H1 (cell line): ENCODE measurements at regions not wholly inside any gene's neighbourhood (a gene's known extent, or its start where the extent isn't known, plus 50 kb on each side); places are given as distances from the start of the nearest gene placed in this dataset.
A peak's percentile ranks its signal among the peaks of the same experiment; 100 is the strongest.

Experiments used
- CTCF ChIA-PET: fragments of 300-600 bp; sonication (Branson Sonifier 250); formaldehyde crosslinking; loops from one replicate; lab custom pipeline; 2021; ENCODE audit not compliant: partially characterized antibody; lab: Charles Lee
- POLR2A ChIA-PET: fragments of 300-600 bp; sonication (Branson Sonifier 250); formaldehyde crosslinking; loops from one replicate; lab custom pipeline; 2021; ENCODE audit warnings: inconsistent platforms; ENCODE audit not compliant: partially characterized antibody; lab: Charles Lee
- DNase-seq, 2 experiments: peaks; one replicate each; pipeline versions ENCODE4 v3.0.0 to v3.0.0-alpha.2; 2010 to 2022; ENCODE audit warnings: low spot score in 2 of 2, low read depth in 1 of 2, mixed read lengths in 1 of 2
- FAIRE-seq: peaks from 2 replicates; lab custom pipeline; 2011; peaks lifted over from hg19 to GRCh38; lab: Jason Lieb, UNC
- H2AFZ ChIP-seq: 2 replicates; pipeline ENCODE4 v1.8.1; 2012; ENCODE audit warnings: low read length, inconsistent platforms
- H2AK5ac ChIP-seq: 2 replicates; pipeline ENCODE4 v1.6.1; 2013; ENCODE audit warnings: low read depth, low read length
- H2BK120ac ChIP-seq: replicated peaks from 2 replicates; pipeline ENCODE3; 2013; ENCODE audit warnings: low read depth, low read length, inconsistent platforms
- H2BK12ac ChIP-seq: 2 replicates; pipeline ENCODE4 v1.6.1; 2013; ENCODE audit warnings: low read depth, low read length
- H2BK15ac ChIP-seq: 2 replicates; pipeline ENCODE4 v1.6.1; 2013; ENCODE audit warnings: low read length
- H2BK20ac ChIP-seq: 2 replicates; pipeline ENCODE4 v1.6.1; 2013; ENCODE audit warnings: low read length
- H2BK5ac ChIP-seq: 2 replicates; pipeline ENCODE4 v1.6.1; 2013; ENCODE audit warnings: low read depth, low read length
- H3K14ac ChIP-seq: 2 replicates; pipeline ENCODE4 v1.6.1; 2013; ENCODE audit warnings: inconsistent platforms; ENCODE audit not compliant: insufficient read length
- H3K18ac ChIP-seq: 2 replicates; pipeline ENCODE4 v1.6.1; 2013; ENCODE audit warnings: low read length; ENCODE audit errors: extremely low read depth
- H3K23ac ChIP-seq: 2 replicates; pipeline ENCODE4 v1.6.1; 2013; ENCODE audit warnings: inconsistent platforms; ENCODE audit not compliant: insufficient read length
- H3K23me2 ChIP-seq: 2 replicates; pipeline ENCODE4 v1.6.1; 2013; ENCODE audit warnings: low read depth, low read length
- H3K27ac ChIP-seq: 2 replicates; pipeline ENCODE4 v1.6.1; 2011; ENCODE audit warnings: low read depth, low read length, inconsistent platforms
- H3K27me3 ChIP-seq, 4 experiments: replicated peaks in 1 of 4; 1 replicate in 1 of 4; 2 replicates in 3 of 4; pipeline versions ENCODE4 v1.6.1 to v1.8.1; 2011 to 2013; ENCODE audit warnings: low read length in 3 of 4, mild to moderate bottlenecking in 3 of 4, inconsistent platforms in 2 of 4, mixed read lengths in 2 of 4, moderate library complexity in 1 of 4; ENCODE audit not compliant: control insufficient read depth in 3 of 4, insufficient read depth in 3 of 4; ENCODE audit errors: extremely low read depth in 1 of 4
- H3K36me3 ChIP-seq, 4 experiments: 2 replicates each; pipeline versions ENCODE4 v1.6.1 to v1.8.1; 2011 to 2013; ENCODE audit warnings: mild to moderate bottlenecking in 4 of 4, low read length in 3 of 4, moderate library complexity in 2 of 4, control low read depth in 1 of 4, inconsistent platforms in 1 of 4; ENCODE audit not compliant: insufficient read depth in 4 of 4, control insufficient read depth in 2 of 4
- H3K4ac ChIP-seq: replicated peaks from 2 replicates; pipeline ENCODE3; 2013; ENCODE audit warnings: low read length, low read depth, mixed read lengths, inconsistent platforms; ENCODE audit not compliant: insufficient read length
- H3K4me1 ChIP-seq, 4 experiments: replicated peaks in 1 of 4; 1 replicate in 1 of 4; 2 replicates in 3 of 4; pipeline versions ENCODE4 v1.6.1 to v1.8.1; 2011 to 2013; ENCODE audit warnings: low read length in 3 of 4, inconsistent platforms in 2 of 4, mixed read lengths in 1 of 4; ENCODE audit not compliant: insufficient read depth in 4 of 4, control insufficient read depth in 3 of 4
- H3K4me2 ChIP-seq, 2 experiments: 2 replicates each; pipeline versions ENCODE4 v1.6.1 to v1.8.1; 2011 to 2013; ENCODE audit warnings: low read depth in 2 of 2, low read length in 2 of 2, control low read depth in 1 of 2, inconsistent platforms in 1 of 2, mild to moderate bottlenecking in 1 of 2; ENCODE audit not compliant: insufficient read depth in 1 of 2
- H3K4me3 ChIP-seq, 4 experiments: fragments of 200-600, 300-600 bp in 1 of 4; sonication (generic), shearing (Covaris generic), sonication (Bioruptor Twin) in 1 of 4; 2 replicates each; pipeline versions ENCODE4 v1.5.1 to v1.8.1; 2011 to 2016; ENCODE audit warnings: low read length in 4 of 4, low read depth in 3 of 4, control low read depth in 2 of 4, inconsistent platforms in 2 of 4, mild to moderate bottlenecking in 2 of 4, mixed read lengths in 1 of 4, moderate library complexity in 1 of 4; ENCODE audit not compliant: insufficient read depth in 2 of 4; ENCODE audit errors: extremely low read depth in 1 of 4
- H3K56ac ChIP-seq: replicated peaks from 2 replicates; pipeline ENCODE3; 2013; ENCODE audit warnings: low read depth, mild to moderate bottlenecking, mixed read lengths, low read length, inconsistent platforms; ENCODE audit not compliant: insufficient read length
- H3K79me1 ChIP-seq: 2 replicates; pipeline ENCODE4 v1.6.1; 2013; ENCODE audit warnings: low read depth, low read length, control low read depth
- H3K79me2 ChIP-seq, 2 experiments: 2 replicates each; pipeline versions ENCODE4 v1.6.1 to v1.8.1; 2012 to 2013; ENCODE audit warnings: low read length in 2 of 2, mild to moderate bottlenecking in 2 of 2, inconsistent platforms in 1 of 2; ENCODE audit not compliant: insufficient read depth in 2 of 2, control insufficient read depth in 1 of 2
- H3K9ac ChIP-seq, 4 experiments: replicated peaks in 1 of 4; 1 replicate in 1 of 4; 2 replicates in 3 of 4; pipeline versions ENCODE4 v1.6.1 to v1.8.1; 2011 to 2013; ENCODE audit warnings: low read depth in 3 of 4, low read length in 3 of 4, control low read depth in 2 of 4, mild to moderate bottlenecking in 2 of 4, moderate library complexity in 2 of 4, inconsistent platforms in 1 of 4; ENCODE audit errors: extremely low read depth in 1 of 4
- H3K9me3 ChIP-seq, 2 experiments: 2 replicates each; pipeline versions ENCODE4 v1.6.1 to v1.8.1; 2012 to 2013; ENCODE audit warnings: mild to moderate bottlenecking in 2 of 2, moderate library complexity in 2 of 2, control low read depth in 1 of 2, inconsistent platforms in 1 of 2, low read depth in 1 of 2, low read length in 1 of 2, mixed read lengths in 1 of 2; ENCODE audit not compliant: insufficient read depth in 2 of 2
- H4K20me1 ChIP-seq, 2 experiments: replicated peaks in 1 of 2; 2 replicates each; pipeline versions ENCODE3 to v1.8.1; 2011 to 2013; ENCODE audit warnings: inconsistent platforms in 2 of 2, low read length in 2 of 2, mild to moderate bottlenecking in 1 of 2; ENCODE audit not compliant: insufficient read depth in 2 of 2, control insufficient read depth in 1 of 2
- H4K5ac ChIP-seq: 2 replicates; pipeline ENCODE4 v1.6.1; 2013; ENCODE audit warnings: low read length, low read depth, mixed read lengths, inconsistent platforms; ENCODE audit not compliant: insufficient read length
- H4K8ac ChIP-seq: 2 replicates; pipeline ENCODE4 v1.8.0; 2013; ENCODE audit warnings: mild to moderate bottlenecking, moderate library complexity, low read length, inconsistent platforms; ENCODE audit not compliant: insufficient read depth; ENCODE audit errors: extremely low read depth
- H4K91ac ChIP-seq: replicated peaks from 2 replicates; pipeline ENCODE3; 2013; ENCODE audit warnings: low read length, mixed read lengths, inconsistent platforms; ENCODE audit not compliant: insufficient read length
- ASH2L ChIP-seq: fragments of 200-600, 300-600 bp; sonication (generic); IDR thresholded peaks from one replicate; pipeline ENCODE4 v1.7.1; 2017; ENCODE audit warnings: low read length
- E2F6 ChIP-seq: IDR thresholded peaks from 2 replicates; pipeline ENCODE4 v1.6.1; 2012; ENCODE audit warnings: inconsistent platforms
- MAX ChIP-seq: IDR thresholded peaks from 2 replicates; pipeline ENCODE4 v1.6.1; 2012; ENCODE audit warnings: inconsistent platforms
- NRF1 ChIP-seq: IDR thresholded peaks from 2 replicates; pipeline ENCODE4 v1.6.1; 2011; ENCODE audit warnings: mild to moderate bottlenecking, low read depth, low read length, improper control_type of control experiment
- RNF2 ChIP-seq: fragments of 200-900, 300-1000 bp; sonication (generic); IDR thresholded peaks from 2 replicates; pipeline ENCODE4 v1.7.1; 2016; ENCODE audit warnings: borderline replicate concordance, low read depth, mild to moderate bottlenecking, antibody characterized with exemption, low read length; ENCODE audit not compliant: poor library complexity, severe bottlenecking; ENCODE audit errors: missing control alignments
- RXRA ChIP-seq: IDR thresholded peaks from 2 replicates; pipeline ENCODE4 v1.6.1; 2011; ENCODE audit warnings: low read depth, mild to moderate bottlenecking, low read length, moderate library complexity; ENCODE audit not compliant: insufficient read depth
- SIX5 ChIP-seq: IDR thresholded peaks from 2 replicates; pipeline ENCODE4 v1.6.1; 2011; ENCODE audit warnings: mild to moderate bottlenecking, low read depth, low read length
- SUZ12 ChIP-seq: fragments of 200-600 bp; sonication (generic); IDR thresholded peaks from 2 replicates; pipeline ENCODE4 v1.6.1; 2012; ENCODE audit warnings: mild to moderate bottlenecking, inconsistent platforms, low read length, moderate library complexity, mixed read lengths
- WGBS, 2 experiments: shearing (Covaris generic) in 1 of 2; methylation state at CpG; one replicate each; pipeline versions ENCODE4 v1.1.6 to v1.1.7; 2013 to 2015; ENCODE audit warnings: low lambda C conversion rate in 2 of 2, mixed read lengths in 2 of 2, inconsistent platforms in 1 of 2, low coverage in 1 of 2, missing lambda C conversion rate in 1 of 2; ENCODE audit not compliant: insufficient replicate concordance in 2 of 2, insufficient coverage in 1 of 2, insufficient read length in 1 of 2; ENCODE audit errors: extremely low coverage in 1 of 2, missing lambda C conversion rate in 1 of 2; 5-methylcytosine and 5-hydroxymethylcytosine counted together

- no peaks in the 10 kb centered on the region for H3K36me3 ChIP-seq
- H4K91ac ChIP-seq: no peak overlapping the region
- H2BK5ac ChIP-seq: no peak overlapping the region
- H3K27me3 ChIP-seq: peaks cover 19 to 41% (median 34%) of the 10 kb centered on the region in 4 experiments
- ChIA-PET CTCF (interaction anchor here (0.7 to 5.5 kb wide), 19 partner anchors 10 to 472 kb away, joined by 3 to 74 read pairs (median 4); partner anchors contain the start of gene PRR20G), POLR2A (interaction anchor here (0.8 kb wide), 1 partner anchor 16 kb away, joined by 3 read pairs; no protein-coding TSS in a partner anchor)
- FAIRE-seq (no peak), DNase-seq (peak in 1 of 2 experiments; percentile 77)
- peaks cover 2 to 5% of the 10 kb centered on the region in 2 experiments for H4K20me1 ChIP-seq
- no peak overlapping the region for H2AK5ac ChIP-seq
- no peak overlapping the region for H2BK15ac ChIP-seq
- H4K5ac ChIP-seq: no peak overlapping the region
- peak overlapping the region; percentile 68; the same call in 1 of the 2 replicates for H2BK12ac ChIP-seq
- H3K56ac ChIP-seq: no peak overlapping the region
- WGBS, 2 experiments: 10% methylated on average over 27 of the region's 27 CpGs; no CpG with 5 or more reads in 1 of the 2 experiments
- H3K4me1 ChIP-seq: peaks cover 2 to 15% (median 8%) of the 10 kb centered on the region in 4 experiments; a peak in 5 of 7 replicates
- no peak overlapping the region for H2BK20ac ChIP-seq
- 0 out of 2 replicates have a peak overlapping the region, but pooled peaks have one; percentile 19 for H3K18ac ChIP-seq
- no peak overlapping the region for H3K4ac ChIP-seq
- H3K27ac ChIP-seq: no peak overlapping the region
- H3K4me2 ChIP-seq: peak overlapping the region; percentile 85 to 90
- H3K4me3 ChIP-seq: peak overlapping the region; percentile 29 to 67 (median 49); a peak in 7 of 8 replicates
- H4K8ac ChIP-seq: peak overlapping the region; percentile 28; the same call in 1 of the 2 replicates
- H2AFZ ChIP-seq: peak overlapping the region; percentile 49; the same call in 1 of the 2 replicates
- H3K23ac ChIP-seq: no peak overlapping the region
- no peaks in the 10 kb centered on the region for H3K79me1 ChIP-seq
- H3K14ac ChIP-seq: no peak overlapping the region
- no peak overlapping the region for H3K9ac ChIP-seq
- TF ChIP-seq SIX5: no peak
- TF ChIP-seq ASH2L: peak; percentile 42
- TF ChIP-seq RXRA: no peak
- peak; percentile 38 for TF ChIP-seq RNF2
- peak; percentile 97 for TF ChIP-seq E2F6
- TF ChIP-seq NRF1: no peak
- TF ChIP-seq MAX: peak; percentile 96
- TF ChIP-seq SUZ12: peak; percentile 48; the same call in 1 of the 2 replicates
- H2BK120ac ChIP-seq: no peak overlapping the region
- no peaks in the 10 kb centered on the region for H3K79me2 ChIP-seq
- no peaks in the 10 kb centered on the region for H3K9me3 ChIP-seq
- H3K23me2 ChIP-seq: peaks cover 11% of the 10 kb centered on the region; the same call in 1 of the 2 replicates
Observed at GRCh38 chr3:127457094-127457475, 133.4 kb downstream of the TPRA1 start.
